ENCODE measurements at regions not wholly inside any gene's neighbourhood (a gene's known extent, or its start where the extent isn't known, plus 50 kb on each side); places are given as distances from the start of the nearest gene placed in this dataset.

- no peak overlapping the region for H2BK12ac ChIP-seq (ENCODE audit: low read length in 2 of 2)
- H2BK5ac ChIP-seq (ENCODE audit: low read depth, low read length, poor library complexity, severe bottlenecking) = no peak overlapping the region
- no peak overlapping the region for H2AK5ac ChIP-seq (ENCODE audit: low read length, severe bottlenecking)
- no peaks in the 10 kb centered on the region for H3K27me3 ChIP-seq (ENCODE audit: control insufficient read depth in 1 of 2, insufficient read depth in 1 of 2, low read length in 2 of 2)
- H3K4me1 ChIP-seq (ENCODE audit: control insufficient read depth, insufficient read depth, low read depth, low read length) = peaks cover 5% of the 10 kb centered on the region
- peak; percentile 10 for DNase-seq
- H3K14ac ChIP-seq (ENCODE audit: low read length in 2 of 2) = no peak overlapping the region
- H4K8ac ChIP-seq (ENCODE audit: low read length) = no peak overlapping the region
- no peak overlapping the region for H3K4me2 ChIP-seq (ENCODE audit: low read length, poor library complexity, severe bottlenecking)
- H3K9ac ChIP-seq (ENCODE audit: low read length) = no peak overlapping the region
- no peak overlapping the region for H4K91ac ChIP-seq (ENCODE audit: low read length)
- no peak overlapping the region for H3K18ac ChIP-seq (ENCODE audit: low read depth in 1 of 2, low read length in 2 of 2)
- 86% methylated on average over 2 of the region's 3 CpGs for WGBS
- H3K27ac ChIP-seq (ENCODE audit: low read length, poor library complexity, severe bottlenecking) = no peak overlapping the region
- no peak overlapping the region for H3K4ac ChIP-seq (ENCODE audit: low read depth in 1 of 2, low read length in 2 of 2)
- H3K79me1 ChIP-seq (replicated peaks; ENCODE audit: low read length, poor library complexity, severe bottlenecking) = no peaks in the 10 kb centered on the region
- no peak overlapping the region for H3K4me3 ChIP-seq (ENCODE audit: insufficient read depth in 1 of 2, low read depth in 1 of 2, low read length in 2 of 2)
- H3K9me3 ChIP-seq (ENCODE audit: control insufficient read depth, low read length) = no peaks in the 10 kb centered on the region
- no peak overlapping the region for H2BK120ac ChIP-seq (ENCODE audit: low read depth, low read length)
- no peaks in the 10 kb centered on the region for H3K36me3 ChIP-seq (ENCODE audit: control insufficient read depth in 1 of 2, insufficient read depth in 2 of 2, low read depth in 1 of 2, low read length in 2 of 2)
- no peak overlapping the region for H2AFZ ChIP-seq (ENCODE audit: low read depth, low read length)
- no peak overlapping the region for H2BK15ac ChIP-seq (ENCODE audit: low read depth, poor library complexity, severe bottlenecking)
- H3K23ac ChIP-seq (ENCODE audit: low read length in 2 of 2) = no peak overlapping the region
Observed at GRCh38 chr6:15751721-15752350, 89.0 kb upstream of the DTNBP1 start.

GRCh38 chr6:15748341-15748740, 85.5 kb upstream of the DTNBP1 start:
- no peaks in the 10 kb centered on the region for H3K36me3 ChIP-seq (ENCODE audit: control insufficient read depth in 1 of 2, insufficient read depth in 2 of 2, low read depth in 1 of 2, low read length in 2 of 2)
- DNase-seq = no peak
- H3K27ac ChIP-seq (ENCODE audit: low read length, poor library complexity, severe bottlenecking) = no peak overlapping the region
- no peaks in the 10 kb centered on the region for H3K79me1 ChIP-seq (replicated peaks; ENCODE audit: low read length, poor library complexity, severe bottlenecking)
- no peak overlapping the region for H3K4me2 ChIP-seq (ENCODE audit: low read length, poor library complexity, severe bottlenecking)
- no peak overlapping the region for H4K8ac ChIP-seq (ENCODE audit: low read length)
- no peaks in the 10 kb centered on the region for H3K27me3 ChIP-seq (ENCODE audit: control insufficient read depth in 1 of 2, insufficient read depth in 1 of 2, low read length in 2 of 2)
- H3K9me3 ChIP-seq (ENCODE audit: control insufficient read depth, low read length) = no peaks in the 10 kb centered on the region
- WGBS = 98% methylated on average over 4 of the region's 4 CpGs
- H2BK5ac ChIP-seq (ENCODE audit: low read depth, low read length, poor library complexity, severe bottlenecking) = no peak overlapping the region
- no peak overlapping the region for H3K4ac ChIP-seq (ENCODE audit: low read depth in 1 of 2, low read length in 2 of 2)
- H2BK15ac ChIP-seq (ENCODE audit: low read depth, poor library complexity, severe bottlenecking) = no peak overlapping the region
- H3K14ac ChIP-seq (ENCODE audit: low read length in 2 of 2) = no peak overlapping the region
- no peak overlapping the region for H3K23ac ChIP-seq (ENCODE audit: low read length in 2 of 2)
- H3K4me3 ChIP-seq (ENCODE audit: insufficient read depth in 1 of 2, low read depth in 1 of 2, low read length in 2 of 2) = no peak overlapping the region
- no peak overlapping the region for H4K91ac ChIP-seq (ENCODE audit: low read length)
- peaks cover 2% of the 10 kb centered on the region for H3K4me1 ChIP-seq (ENCODE audit: control insufficient read depth, insufficient read depth, low read depth, low read length)
- no peak overlapping the region for H3K18ac ChIP-seq (ENCODE audit: low read depth in 1 of 2, low read length in 2 of 2)
- no peak overlapping the region for H2BK12ac ChIP-seq (ENCODE audit: low read length in 2 of 2)
- no peak overlapping the region for H3K9ac ChIP-seq (ENCODE audit: low read length)
- H2AFZ ChIP-seq (ENCODE audit: low read depth, low read length) = no peak overlapping the region
- H2AK5ac ChIP-seq (ENCODE audit: low read length, severe bottlenecking) = no peak overlapping the region
- H2BK120ac ChIP-seq (ENCODE audit: low read depth, low read length) = no peak overlapping the region

- H3K27me3 ChIP-seq (ENCODE audit: control insufficient read depth in 1 of 2, insufficient read depth in 1 of 2, low read length in 2 of 2) = no peaks in the 10 kb centered on the region
Observed at GRCh38 chr6:15747354-15747883, 84.6 kb upstream of the DTNBP1 start.

GRCh38 chr6:15745781-15746180, 83.0 kb upstream of the DTNBP1 start:
- Histone ChIP-seq H3K14ac (ENCODE audit: low read length in 2 of 2) (no peak overlapping the region), H3K9ac (ENCODE audit: low read length) (no peak overlapping the region), H4K8ac (ENCODE audit: low read length) (no peak overlapping the region), H3K9me3 (ENCODE audit: control insufficient read depth, low read length) (no peaks in the 10 kb centered on the region), H2AFZ (ENCODE audit: low read depth, low read length) (no peak overlapping the region), H3K4ac (ENCODE audit: low read depth in 1 of 2, low read length in 2 of 2) (no peak overlapping the region), H2BK12ac (ENCODE audit: low read length in 2 of 2) (no peak overlapping the region), H3K4me2 (ENCODE audit: low read length, poor library complexity, severe bottlenecking) (no peak overlapping the region), H3K4me1 (ENCODE audit: control insufficient read depth, insufficient read depth, low read depth, low read length) (no peaks in the 10 kb centered on the region), H3K79me1 (replicated peaks; ENCODE audit: low read length, poor library complexity, severe bottlenecking) (no peaks in the 10 kb centered on the region), H3K27me3 (ENCODE audit: control insufficient read depth in 1 of 2, insufficient read depth in 1 of 2, low read length in 2 of 2) (no peaks in the 10 kb centered on the region), H3K27ac (ENCODE audit: low read length, poor library complexity, severe bottlenecking) (no peak overlapping the region), H3K23ac (ENCODE audit: low read length in 2 of 2) (no peak overlapping the region), H2BK15ac (ENCODE audit: low read depth, poor library complexity, severe bottlenecking) (no peak overlapping the region), H2BK5ac (ENCODE audit: low read depth, low read length, poor library complexity, severe bottlenecking) (no peak overlapping the region), H3K4me3 (ENCODE audit: insufficient read depth in 1 of 2, low read depth in 1 of 2, low read length in 2 of 2) (no peak overlapping the region), H3K18ac (ENCODE audit: low read depth in 1 of 2, low read length in 2 of 2) (no peak overlapping the region), H2BK120ac (ENCODE audit: low read depth, low read length) (no peak overlapping the region), H3K36me3 (ENCODE audit: control insufficient read depth in 1 of 2, insufficient read depth in 2 of 2, low read depth in 1 of 2, low read length in 2 of 2) (no peaks in the 10 kb centered on the region), H2AK5ac (ENCODE audit: low read length, severe bottlenecking) (no peak overlapping the region), H4K91ac (ENCODE audit: low read length) (no peak overlapping the region)
- 91% methylated on average over 1 of the region's 3 CpGs for WGBS
- no peak for DNase-seq

More at GRCh38 chr6:15747354-15747883, 84.6 kb upstream of the DTNBP1 start:
- Histone ChIP-seq H3K14ac (ENCODE audit: low read length in 2 of 2) (no peak overlapping the region), H3K36me3 (ENCODE audit: control insufficient read depth in 1 of 2, insufficient read depth in 2 of 2, low read depth in 1 of 2, low read length in 2 of 2) (no peaks in the 10 kb centered on the region), H3K27ac (ENCODE audit: low read length, poor library complexity, severe bottlenecking) (no peak overlapping the region), H3K79me1 (replicated peaks; ENCODE audit: low read length, poor library complexity, severe bottlenecking) (no peaks in the 10 kb centered on the region), H3K9me3 (ENCODE audit: control insufficient read depth, low read length) (no peaks in the 10 kb centered on the region), H3K18ac (ENCODE audit: low read depth in 1 of 2, low read length in 2 of 2) (no peak overlapping the region), H2BK12ac (ENCODE audit: low read length in 2 of 2) (no peak overlapping the region), H4K8ac (ENCODE audit: low read length) (no peak overlapping the region), H3K9ac (ENCODE audit: low read length) (no peak overlapping the region), H2AK5ac (ENCODE audit: low read length, severe bottlenecking) (no peak overlapping the region), H3K4me3 (ENCODE audit: insufficient read depth in 1 of 2, low read depth in 1 of 2, low read length in 2 of 2) (no peak overlapping the region), H2BK15ac (ENCODE audit: low read depth, poor library complexity, severe bottlenecking) (no peak overlapping the region), H3K4me1 (ENCODE audit: control insufficient read depth, insufficient read depth, low read depth, low read length) (peaks cover 2% of the 10 kb centered on the region), H3K4ac (ENCODE audit: low read depth in 1 of 2, low read length in 2 of 2) (no peak overlapping the region), H2BK120ac (ENCODE audit: low read depth, low read length) (no peak overlapping the region), H3K4me2 (ENCODE audit: low read length, poor library complexity, severe bottlenecking) (no peak overlapping the region), H4K91ac (ENCODE audit: low read length) (no peak overlapping the region), H3K23ac (ENCODE audit: low read length in 2 of 2) (no peak overlapping the region), H2BK5ac (ENCODE audit: low read depth, low read length, poor library complexity, severe bottlenecking) (no peak overlapping the region), H2AFZ (ENCODE audit: low read depth, low read length) (no peak overlapping the region)
- DNase-seq = no peak
- 68% methylated on average over 2 of the region's 2 CpGs for WGBS
